PC-3 (cell line): ENCODE measurements at regions not wholly inside any gene's neighbourhood (a gene's known extent, or its start where the extent isn't known, plus 50 kb on each side); places are given as distances from the start of the nearest gene placed in this dataset.

Source experiments
- ATAC-seq: fragments of 200-7000 bp; cut with Tn5 transposase; 2 replicates; pipeline ENCODE4 v1.9.1; 2020; ENCODE audit warnings: mild to moderate bottlenecking, moderate library complexity
- BruUV-seq: library from RNA; stranded (reverse); fragments of 400-500 nt; replicated peaks from 2 replicates; lab custom pipeline; 2021; lab: Mats Ljungman, UMichigan
- CTCF ChIA-PET: fragments of 300-600 bp; sonication (Branson Sonifier 250); formaldehyde crosslinking; loops from one replicate; lab custom pipeline; 2022; ENCODE audit warnings: antibody characterized with exemption; lab: Charles Lee
- POLR2A ChIA-PET: fragments of 300-600 bp; sonication (Branson Sonifier 250); formaldehyde crosslinking; loops from one replicate; lab custom pipeline; 2022; ENCODE audit warnings: antibody characterized with exemption; ENCODE audit not compliant: unreplicated experiment; lab: Charles Lee
- DNase-seq: peaks from one replicate; pipeline ENCODE4 v3.0.0-alpha.2; 2015
- H2AFZ ChIP-seq: fragments of 300-600 bp; sonication (generic); 2 replicates; pipeline ENCODE4 v1.6.0; 2016; ENCODE audit warnings: antibody characterized with exemption, low read length
- H3F3A ChIP-seq: fragments of 300-600 bp; sonication (generic); one replicate; pipeline ENCODE4 v1.6.0; 2017; ENCODE audit warnings: antibody characterized with exemption, low read length, control low read depth, mild to moderate bottlenecking; ENCODE audit not compliant: unreplicated experiment
- H3K27ac ChIP-seq: fragments of 300-600 bp; sonication (generic); 2 replicates; pipeline ENCODE4 v1.5.1; 2016; ENCODE audit warnings: mild to moderate bottlenecking, low read length
- H3K27me3 ChIP-seq: fragments of 300-600 bp; sonication (generic); 2 replicates; pipeline ENCODE4 v1.6.1; 2016; ENCODE audit warnings: low read length, mixed read lengths
- H3K36me3 ChIP-seq: fragments of 300-600 bp; sonication (generic); 2 replicates; pipeline ENCODE4 v1.6.1; 2016; ENCODE audit warnings: low read depth, mixed run types, low read length, mixed read lengths
- H3K4me1 ChIP-seq: fragments of 300-600 bp; sonication (generic); 2 replicates; pipeline ENCODE4 v1.5.1; 2016; ENCODE audit warnings: low read length; ENCODE audit not compliant: insufficient read depth
- H3K4me2 ChIP-seq: fragments of 300-600 bp; sonication (generic); 2 replicates; pipeline ENCODE4 v1.6.0; 2016; ENCODE audit warnings: low read length
- H3K4me3 ChIP-seq: fragments of 300-600 bp; sonication (generic); 2 replicates; pipeline ENCODE4 v1.5.1; 2016; ENCODE audit warnings: mild to moderate bottlenecking, low read length, mixed read lengths
- H3K79me2 ChIP-seq: fragments of 300-600 bp; sonication (generic); 2 replicates; pipeline ENCODE4 v1.6.1; 2017; ENCODE audit warnings: low read length, mixed read lengths
- H3K9ac ChIP-seq: fragments of 300-600 bp; sonication (generic); 2 replicates; pipeline ENCODE4 v1.6.0; 2016; ENCODE audit warnings: mild to moderate bottlenecking, low read length
- H3K9me2 ChIP-seq: fragments of 300-600 bp; sonication (generic); replicated peaks from 2 replicates; pipeline ENCODE4 v1.6.1; 2016; ENCODE audit warnings: mixed run types, low read length, mixed read lengths
- H3K9me3 ChIP-seq: fragments of 300-600 bp; sonication (generic); 2 replicates; pipeline ENCODE4 v1.6.1; 2016; ENCODE audit warnings: low read length, mixed read lengths
- H4K20me1 ChIP-seq: fragments of 300-600 bp; sonication (generic); 2 replicates; pipeline ENCODE4 v1.6.1; 2016; ENCODE audit warnings: low read length, mixed read lengths
- CTCF ChIP-seq: fragments of 300-600 bp; sonication (generic); conservative IDR thresholded peaks from 2 replicates; pipeline ENCODE4 v1.5.1; 2017; ENCODE audit warnings: antibody characterized with exemption, low read depth, mild to moderate bottlenecking, low read length
- EZH2 ChIP-seq: fragments of 300-600 bp; sonication (generic); IDR thresholded peaks from one replicate; pipeline ENCODE4 v1.6.1; 2017; ENCODE audit warnings: antibody characterized with exemption, mild to moderate bottlenecking, low read length; ENCODE audit not compliant: unreplicated experiment
- EZH2phosphoT487 ChIP-seq: fragments of 300-600 bp; sonication (generic); IDR thresholded peaks from 2 replicates; pipeline ENCODE4 v1.6.1; 2018; ENCODE audit warnings: mild to moderate bottlenecking, antibody characterized with exemption, low read length, borderline replicate concordance
- intact Hi-C: fragments of 100-400 bp; cut with micrococcal nuclease; formaldehyde crosslinking; loops from 2 replicates; pipeline ENCODE4 v1.9.0; 2023

- Histone ChIP-seq H3K4me2 (no peak overlapping the region), H2AFZ (no peak overlapping the region), H3K79me2 (no peaks in the 10 kb centered on the region), H3F3A (no peaks in the 10 kb centered on the region), H4K20me1 (no peaks in the 10 kb centered on the region), H3K9ac (no peak overlapping the region), H3K9me3 (no peaks in the 10 kb centered on the region), H3K4me3 (no peak overlapping the region), H3K9me2 (no peaks in the 10 kb centered on the region), H3K4me1 (no peaks in the 10 kb centered on the region), H3K27ac (no peak overlapping the region), H3K27me3 (no peaks in the 10 kb centered on the region), H3K36me3 (no peaks in the 10 kb centered on the region)
- no TSS peak for BruUV-seq
- TF ChIP-seq EZH2 (no peak), EZH2phosphoT487 (no peak), CTCF (no peak)
- no peak for ATAC-seq
- intact Hi-C loops: no loop called here
- ChIA-PET CTCF (no interaction called here), POLR2A (no interaction called here)
- DNase-seq: no peak
Measured at GRCh38 chr9:118457171-118458000, 753.2 kb downstream of the TLR4 start.

- ChIA-PET CTCF (no interaction called here), POLR2A (no interaction called here)
- no peak overlapping the region for H3K9ac ChIP-seq
- intact Hi-C loops: no loop called here
- no peak for TF ChIP-seq EZH2phosphoT487
- TF ChIP-seq EZH2: no peak
- no peak for TF ChIP-seq CTCF
- no TSS peak for BruUV-seq
- DNase-seq: no peak
- no peak overlapping the region for H2AFZ ChIP-seq
- no peaks in the 10 kb centered on the region for H3K27me3 ChIP-seq
- no peaks in the 10 kb centered on the region for H3K79me2 ChIP-seq
- H3K9me3 ChIP-seq: no peaks in the 10 kb centered on the region
- H3K4me2 ChIP-seq: no peak overlapping the region
- H3K36me3 ChIP-seq: no peaks in the 10 kb centered on the region
- no peak for ATAC-seq
- H3F3A ChIP-seq: no peaks in the 10 kb centered on the region
- no peaks in the 10 kb centered on the region for H4K20me1 ChIP-seq
- no peaks in the 10 kb centered on the region for H3K9me2 ChIP-seq
- no peaks in the 10 kb centered on the region for H3K4me1 ChIP-seq
- no peak overlapping the region for H3K27ac ChIP-seq
- no peak overlapping the region for H3K4me3 ChIP-seq
Measured at GRCh38 chr9:118459913-118460312, 755.7 kb downstream of the TLR4 start.

GRCh38 chr9:118463419-118463818 lies 759.2 kb downstream of the TLR4 start:
- no peak for ATAC-seq
- intact Hi-C loops: no loop called here
- H3K36me3 ChIP-seq: no peaks in the 10 kb centered on the region
- no peak for TF ChIP-seq EZH2
- no peak for TF ChIP-seq EZH2phosphoT487
- no peak for TF ChIP-seq CTCF
- H3K4me1 ChIP-seq: no peaks in the 10 kb centered on the region
- H3K27me3 ChIP-seq: no peaks in the 10 kb centered on the region
- no peak overlapping the region for H3K4me3 ChIP-seq
- H4K20me1 ChIP-seq: no peaks in the 10 kb centered on the region
- no peak overlapping the region for H3K4me2 ChIP-seq
- no peak overlapping the region for H3K27ac ChIP-seq
- POLR2A ChIA-PET: no interaction called here
- DNase-seq: no peak
- H3K9me2 ChIP-seq: no peaks in the 10 kb centered on the region
- no peak overlapping the region for H2AFZ ChIP-seq
- no peak overlapping the region for H3K9ac ChIP-seq
- no TSS peak for BruUV-seq
- no peaks in the 10 kb centered on the region for H3K79me2 ChIP-seq
- H3F3A ChIP-seq: no peaks in the 10 kb centered on the region
- H3K9me3 ChIP-seq: no peaks in the 10 kb centered on the region
- CTCF ChIA-PET: no interaction called here
